Keratinocyte (primary cell): ENCODE measurements at regions not wholly inside any gene's neighbourhood (a gene's known extent, or its start where the extent isn't known, plus 50 kb on each side); places are given as distances from the start of the nearest gene placed in this dataset.

Source experiments
- DNase-seq: peaks from one replicate; pipeline ENCODE4 v3.0.0-alpha.2; 2011; ENCODE audit warnings: low read depth, missing footprints, low spot score
- FAIRE-seq: peaks from 2 replicates; lab custom pipeline; 2011; peaks lifted over from hg19 to GRCh38; lab: Jason Lieb, UNC
- H2AFZ ChIP-seq: 2 replicates; pipeline ENCODE4 v1.6.0; 2012; ENCODE audit warnings: low read length, control low read depth, inconsistent platforms; ENCODE audit not compliant: control insufficient read depth
- H3K27ac ChIP-seq: 2 replicates; pipeline ENCODE4 v1.5.1; 2011; ENCODE audit warnings: low read length; ENCODE audit not compliant: control insufficient read depth, insufficient read depth
- H3K27me3 ChIP-seq: 3 replicates; pipeline ENCODE4 v1.6.0; 2011; ENCODE audit warnings: low read length; ENCODE audit not compliant: control insufficient read depth, insufficient read depth; ENCODE audit errors: extremely low read depth
- H3K36me3 ChIP-seq, 2 experiments: 2 replicates in 1 of 2; 3 replicates in 1 of 2; pipeline ENCODE4 v1.5.1; 2011; ENCODE audit warnings: low read length in 2 of 2, mild to moderate bottlenecking in 1 of 2; ENCODE audit not compliant: control insufficient read depth in 2 of 2, insufficient read depth in 2 of 2; ENCODE audit errors: extremely low read depth in 1 of 2
- H3K4me1 ChIP-seq: 3 replicates; pipeline ENCODE4 v1.5.1; 2011; ENCODE audit warnings: low read length; ENCODE audit not compliant: control insufficient read depth, insufficient read depth; ENCODE audit errors: extremely low read depth
- H3K4me2 ChIP-seq: 3 replicates; pipeline ENCODE4 v1.6.0; 2011; ENCODE audit warnings: low read depth, low read length; ENCODE audit not compliant: control insufficient read depth, insufficient read depth; ENCODE audit errors: extremely low read depth
- H3K4me3 ChIP-seq, 3 experiments: fragments of 200-600 bp in 1 of 3; sonication (generic) in 1 of 3; 2 replicates in 2 of 3; 3 replicates in 1 of 3; pipeline ENCODE4 v1.5.1; 2011 to 2016; ENCODE audit warnings: low read length in 3 of 3, mild to moderate bottlenecking in 3 of 3, control low read depth in 2 of 3, inconsistent platforms in 1 of 3, low read depth in 1 of 3, mixed read lengths in 1 of 3, mixed run types in 1 of 3, moderate library complexity in 1 of 3; ENCODE audit not compliant: control insufficient read depth in 2 of 3, insufficient read depth in 2 of 3; ENCODE audit errors: extremely low read depth in 1 of 3
- H3K79me2 ChIP-seq: 2 replicates; pipeline ENCODE4 v1.6.0; 2012; ENCODE audit warnings: low read length; ENCODE audit not compliant: control insufficient read depth, insufficient read depth
- H3K9ac ChIP-seq: 3 replicates; pipeline ENCODE4 v1.6.0; 2011; ENCODE audit warnings: low read length; ENCODE audit not compliant: control insufficient read depth, insufficient read depth; ENCODE audit errors: extremely low read depth
- H3K9me1 ChIP-seq: 3 replicates; pipeline ENCODE4 v1.6.0; 2011; ENCODE audit warnings: low read length; ENCODE audit not compliant: control insufficient read depth, insufficient read depth; ENCODE audit errors: extremely low read depth
- H3K9me3 ChIP-seq: 2 replicates; pipeline ENCODE4 v1.5.1; 2012; ENCODE audit warnings: low read depth, low read length; ENCODE audit not compliant: control insufficient read depth
- H4K20me1 ChIP-seq: 3 replicates; pipeline ENCODE4 v1.6.0; 2011; ENCODE audit warnings: low read length; ENCODE audit not compliant: control insufficient read depth, insufficient read depth; ENCODE audit errors: extremely low read depth
- EZH2 ChIP-seq: IDR thresholded peaks from one replicate; pipeline ENCODE4 v1.6.1; 2012; ENCODE audit warnings: inconsistent platforms, mild to moderate bottlenecking, low read length, moderate library complexity
- dilution Hi-C: fragments of 300-500 bp; cut with MboI; formaldehyde crosslinking; loops from one replicate; pipeline ENCODE4 v1.7.0; 2020; ENCODE audit warnings: low sequenced_read_pairs; ENCODE audit not compliant: extremely low pct_ligation_motif_present
- TF ChIP-seq, protein P1 (sequence below), 3 experiments: IDR thresholded peaks in 1 of 3; conservative IDR thresholded peaks in 1 of 3; optimal IDR thresholded peaks in 1 of 3; 2 replicates in 2 of 3; 3 replicates in 1 of 3; pipeline versions ENCODE3 to v1.5.1; 2011; ENCODE audit warnings: low read length in 3 of 3, mild to moderate bottlenecking in 3 of 3, moderate library complexity in 2 of 3, control low read depth in 1 of 3, inconsistent platforms in 1 of 3; ENCODE audit not compliant: insufficient read depth in 2 of 3; ENCODE audit errors: extremely low read depth in 1 of 3

DNA sequence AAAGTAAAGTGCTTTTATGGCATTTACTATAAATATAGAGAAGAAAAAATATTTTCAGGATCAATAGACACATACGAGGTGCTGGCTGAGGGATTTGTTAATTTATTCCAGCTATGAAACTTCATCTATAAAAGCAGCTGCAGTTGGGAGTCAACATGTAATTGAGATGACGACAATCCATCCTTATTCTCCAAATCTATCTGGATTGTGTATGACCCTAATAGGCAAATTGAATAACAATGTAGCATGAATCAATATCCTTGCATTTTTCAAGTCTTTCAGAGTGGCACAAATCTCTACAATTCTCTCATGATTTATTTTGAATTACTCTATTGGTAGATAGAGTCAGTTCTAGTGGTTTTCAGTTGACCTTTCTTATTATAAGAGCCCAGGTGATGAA is 1296.5 kb upstream of the SPRY2 start:
- TF ChIP-seq, protein P1, sequence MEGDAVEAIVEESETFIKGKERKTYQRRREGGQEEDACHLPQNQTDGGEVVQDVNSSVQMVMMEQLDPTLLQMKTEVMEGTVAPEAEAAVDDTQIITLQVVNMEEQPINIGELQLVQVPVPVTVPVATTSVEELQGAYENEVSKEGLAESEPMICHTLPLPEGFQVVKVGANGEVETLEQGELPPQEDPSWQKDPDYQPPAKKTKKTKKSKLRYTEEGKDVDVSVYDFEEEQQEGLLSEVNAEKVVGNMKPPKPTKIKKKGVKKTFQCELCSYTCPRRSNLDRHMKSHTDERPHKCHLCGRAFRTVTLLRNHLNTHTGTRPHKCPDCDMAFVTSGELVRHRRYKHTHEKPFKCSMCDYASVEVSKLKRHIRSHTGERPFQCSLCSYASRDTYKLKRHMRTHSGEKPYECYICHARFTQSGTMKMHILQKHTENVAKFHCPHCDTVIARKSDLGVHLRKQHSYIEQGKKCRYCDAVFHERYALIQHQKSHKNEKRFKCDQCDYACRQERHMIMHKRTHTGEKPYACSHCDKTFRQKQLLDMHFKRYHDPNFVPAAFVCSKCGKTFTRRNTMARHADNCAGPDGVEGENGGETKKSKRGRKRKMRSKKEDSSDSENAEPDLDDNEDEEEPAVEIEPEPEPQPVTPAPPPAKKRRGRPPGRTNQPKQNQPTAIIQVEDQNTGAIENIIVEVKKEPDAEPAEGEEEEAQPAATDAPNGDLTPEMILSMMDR (optimal IDR thresholded peaks at IDR 0.05 in 1 of 3, IDR thresholded peaks at IDR 0.05 in 1 of 3, conservative IDR thresholded peaks at IDR 0.05 in 1 of 3; ENCODE audit: extremely low read depth in 1 of 3, insufficient read depth in 2 of 3, low read length in 3 of 3): no peak
- no peak for TF ChIP-seq EZH2
- dilution Hi-C loops: no loop called here
- Histone ChIP-seq H3K9me3 (no peaks in the 10 kb centered on the region), H3K4me3 (no peak overlapping the region), H3K4me1 (no peaks in the 10 kb centered on the region), H3K27me3 (no peaks in the 10 kb centered on the region), H2AFZ (no peak overlapping the region), H3K36me3 (no peaks in the 10 kb centered on the region), H3K4me2 (no peak overlapping the region), H3K9me1 (no peaks in the 10 kb centered on the region), H3K79me2 (no peaks in the 10 kb centered on the region), H3K9ac (no peak overlapping the region), H3K27ac (no peak overlapping the region), H4K20me1 (no peaks in the 10 kb centered on the region)
- FAIRE-seq (no peak), DNase-seq (no peak)

DNA sequence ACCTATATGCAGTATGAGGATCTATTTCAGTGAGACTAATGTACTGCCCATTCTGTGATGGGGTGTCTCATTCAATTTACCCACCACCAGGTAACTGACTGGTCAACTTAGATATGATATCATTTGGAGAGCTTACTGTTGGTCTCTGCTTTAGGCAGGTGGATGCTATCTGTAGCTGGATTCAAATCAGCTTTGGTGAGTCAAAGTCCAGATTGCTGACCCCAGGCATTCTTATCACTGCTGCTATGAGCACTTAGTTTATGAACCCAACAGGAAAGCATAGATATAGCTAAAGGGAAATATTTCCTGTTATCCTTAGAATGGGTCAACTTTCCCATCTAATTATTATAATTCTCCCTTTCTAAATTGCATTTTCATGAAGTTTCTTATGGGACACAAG is 1295.2 kb upstream of the SPRY2 start:
- Histone ChIP-seq H3K36me3 (no peaks in the 10 kb centered on the region), H3K4me2 (no peak overlapping the region), H3K9ac (no peak overlapping the region), H3K4me1 (no peaks in the 10 kb centered on the region), H3K9me1 (no peaks in the 10 kb centered on the region), H2AFZ (no peak overlapping the region), H3K27ac (no peak overlapping the region), H3K27me3 (no peaks in the 10 kb centered on the region), H3K9me3 (no peaks in the 10 kb centered on the region), H3K4me3 (no peak overlapping the region), H3K79me2 (no peaks in the 10 kb centered on the region), H4K20me1 (no peaks in the 10 kb centered on the region)
- TF ChIP-seq EZH2: no peak
- TF ChIP-seq, protein P1 (optimal IDR thresholded peaks at IDR 0.05 in 1 of 3, IDR thresholded peaks at IDR 0.05 in 1 of 3, conservative IDR thresholded peaks at IDR 0.05 in 1 of 3; ENCODE audit: extremely low read depth in 1 of 3, insufficient read depth in 2 of 3, low read length in 3 of 3): no peak
- FAIRE-seq: no peak
- dilution Hi-C loops: no loop called here
- no peak for DNase-seq
